ENCODE measurements at regions not wholly inside any gene's neighbourhood (a gene's known extent, or its start where the extent isn't known, plus 50 kb on each side); places are given as distances from the start of the nearest gene placed in this dataset.
A peak's percentile ranks its signal among the peaks of the same experiment; 100 is the strongest.

- Histone ChIP-seq H3K36me3 (no peaks in the 10 kb centered on the region), H3K4me3 (peak overlapping the region; percentile 24 to 37 (median 36)), H3K27me3 (no peaks in the 10 kb centered on the region), H3K4me1 (peaks cover 5 to 19% (median 11%) of the 10 kb centered on the region in 4 donors), H3K27ac (peak overlapping the region in 2 of 5 donors; percentile 40 to 50), H3K9me3 (no peaks in the 10 kb centered on the region)
- intact Hi-C loops (cut with DNase I; ENCODE audit: low total_unique reads), result no loop called here
- peak in 1 of 2 donors; percentile 30 for DNase-seq
- TF ChIP-seq POLR2A (IDR thresholded peaks at IDR 0.05) (no peak), POLR2AphosphoS5 (IDR thresholded peaks at IDR 0.05) (no peak), CTCF (IDR thresholded peaks at IDR 0.05) (no peak), EP300 (IDR thresholded peaks at IDR 0.05) (no peak)
- WGBS, 5 donors, result 60 to 74% (median 66%) methylated on average over 13 of the region's 13 CpGs
Observed at GRCh38 chr16:14002416-14002990, 68.6 kb upstream of the MRTFB start.

- Histone ChIP-seq H3K9me3 (no peaks in the 10 kb centered on the region), H3K4me1 (peaks cover 5 to 19% (median 11%) of the 10 kb centered on the region in 4 donors), H3K27me3 (no peaks in the 10 kb centered on the region), H3K27ac (peak overlapping the region in 3 of 5 donors; percentile 40 to 66 (median 50)), H3K36me3 (no peaks in the 10 kb centered on the region), H3K4me3 (peak overlapping the region; percentile 24 to 37 (median 36))
- TF ChIP-seq POLR2A (IDR thresholded peaks at IDR 0.05) (no peak), POLR2AphosphoS5 (IDR thresholded peaks at IDR 0.05) (peak in 1 of 3 donors; percentile 4), CTCF (IDR thresholded peaks at IDR 0.05) (peak in 1 of 7 experiments; percentile 33)
- peak in 1 of 2 donors; percentile 83 for DNase-seq
- intact Hi-C loops (cut with DNase I; ENCODE audit: low total_unique reads), result no loop called here
- WGBS, 5 donors, result 3 to 7% (median 6%) methylated on average over 15 of the region's 15 CpGs
Observed at GRCh38 chr16:14003074-14003570, 68.0 kb upstream of the MRTFB start.

- Histone ChIP-seq H3K4me3 (no peak overlapping the region), H3K27ac (peak overlapping the region in 3 of 5 donors; percentile 40 to 66 (median 50)), H3K9me3 (no peaks in the 10 kb centered on the region), H3K4me1 (peaks cover 5 to 19% (median 11%) of the 10 kb centered on the region in 4 donors), H3K27me3 (no peaks in the 10 kb centered on the region), H3K36me3 (no peaks in the 10 kb centered on the region)
- TF ChIP-seq EP300 (IDR thresholded peaks at IDR 0.05), result no peak
- no peak for TF ChIP-seq POLR2A (IDR thresholded peaks at IDR 0.05)
- no peak for TF ChIP-seq POLR2AphosphoS5 (IDR thresholded peaks at IDR 0.05)
- no peak for TF ChIP-seq CTCF (IDR thresholded peaks at IDR 0.05)
- intact Hi-C loops (cut with DNase I; ENCODE audit: low total_unique reads), result no loop called here
- DNase-seq, result no peak
- 89 to 98% (median 91%) methylated on average over 5 to 13 of the region's 13 CpGs for WGBS, 5 donors
Observed at GRCh38 chr16:14004031-14004728, 66.9 kb upstream of the MRTFB start.

- Histone ChIP-seq H3K27me3 (no peaks in the 10 kb centered on the region), H3K9me3 (no peaks in the 10 kb centered on the region), H3K36me3 (no peaks in the 10 kb centered on the region), H3K4me1 (peaks cover 5 to 19% (median 11%) of the 10 kb centered on the region in 4 donors), H3K4me3 (no peak overlapping the region), H3K27ac (peak overlapping the region in 4 of 5 donors; percentile 27 to 65 (median 38))
- 65 to 84% (median 73%) methylated on average over 2 of the region's 2 CpGs for WGBS, 5 donors
- TF ChIP-seq EP300 (IDR thresholded peaks at IDR 0.05) (no peak), CTCF (IDR thresholded peaks at IDR 0.05) (no peak), POLR2A (IDR thresholded peaks at IDR 0.05) (no peak), POLR2AphosphoS5 (IDR thresholded peaks at IDR 0.05) (no peak)
- intact Hi-C loops (cut with DNase I; ENCODE audit: low total_unique reads), result no loop called here
- no peak for DNase-seq
Observed at GRCh38 chr16:14004729-14005315, 66.3 kb upstream of the MRTFB start.
